Activated naive CD4-positive, alpha-beta T cell treated with anti-CD3 and anti-CD28 coated beads for 36 hours (primary cell): ENCODE measurements at regions not wholly inside any gene's neighbourhood (a gene's known extent, or its start where the extent isn't known, plus 50 kb on each side); places are given as distances from the start of the nearest gene placed in this dataset.

Experiments
- CTCF ChIA-PET: fragments of 350-600 bp; sonication (Branson Sonifier 250); formaldehyde crosslinking; loops from one replicate; lab custom pipeline; 2021; ENCODE audit warnings: antibody characterized with exemption; lab: Charles Lee
- DNase-seq: peaks from one replicate; pipeline ENCODE4 v3.0.0-alpha.2; 2020
- H3K27ac Mint-ChIP-seq: one replicate; pipeline ENCODE4 v1.8.0; 2021; ENCODE audit warnings: mild to moderate bottlenecking, mixed read lengths
- H3K27me3 Mint-ChIP-seq: one replicate; pipeline ENCODE4 v1.8.0; 2021; ENCODE audit warnings: low read depth, mixed read lengths
- H3K36me3 Mint-ChIP-seq: one replicate; pipeline ENCODE4 v1.8.0; 2021; ENCODE audit warnings: low read depth, mixed read lengths
- H3K4me1 Mint-ChIP-seq: one replicate; pipeline ENCODE4 v1.8.0; 2021; ENCODE audit warnings: low read depth, mixed read lengths
- H3K4me3 Mint-ChIP-seq: one replicate; pipeline ENCODE4 v1.8.0; 2021; ENCODE audit warnings: mild to moderate bottlenecking, moderate library complexity, mixed read lengths
- H3K9me3 Mint-ChIP-seq: one replicate; pipeline ENCODE4 v1.8.0; 2021; ENCODE audit warnings: mixed read lengths
- intact Hi-C: fragments of 100-400 bp; cut with micrococcal nuclease; formaldehyde crosslinking; loops from one replicate; pipeline ENCODE4 v1.15.1; 2023

- H3K9me3 Mint-ChIP-seq, result no peaks in the 10 kb centered on the region
- CTCF ChIA-PET, result no interaction called here
- H3K27ac Mint-ChIP-seq, result no peak overlapping the region
- no peaks in the 10 kb centered on the region for H3K4me1 Mint-ChIP-seq
- H3K27me3 Mint-ChIP-seq, result no peaks in the 10 kb centered on the region
- no peaks in the 10 kb centered on the region for H3K36me3 Mint-ChIP-seq
- no peak overlapping the region for H3K4me3 Mint-ChIP-seq
- intact Hi-C loops, result no loop called here
- no peak for DNase-seq
Observed at GRCh38 chr19:28933039-28933438, 279.9 kb downstream of the UQCRFS1 start.

GRCh38 chr19:28932446-28932845 is 280.5 kb downstream of the UQCRFS1 start:
- Mint-ChIP-seq H3K4me1 (no peaks in the 10 kb centered on the region), H3K27ac (no peak overlapping the region), H3K27me3 (no peaks in the 10 kb centered on the region), H3K4me3 (no peak overlapping the region), H3K36me3 (no peaks in the 10 kb centered on the region), H3K9me3 (no peaks in the 10 kb centered on the region)
- DNase-seq, result no peak
- CTCF ChIA-PET, result no interaction called here
- intact Hi-C loops, result no loop called here

- H3K36me3 Mint-ChIP-seq, result no peaks in the 10 kb centered on the region
- CTCF ChIA-PET, result no interaction called here
- H3K27ac Mint-ChIP-seq, result no peak overlapping the region
- H3K9me3 Mint-ChIP-seq, result peaks cover 2% of the 10 kb centered on the region
- no peaks in the 10 kb centered on the region for H3K27me3 Mint-ChIP-seq
- H3K4me3 Mint-ChIP-seq, result no peak overlapping the region
- intact Hi-C loops, result no loop called here
- DNase-seq, result no peak
- no peaks in the 10 kb centered on the region for H3K4me1 Mint-ChIP-seq
Observed at GRCh38 chr19:28929006-28929405, 283.9 kb downstream of the UQCRFS1 start.

- CTCF ChIA-PET, result no interaction called here
- intact Hi-C loops, result no loop called here
- peaks cover 2% of the 10 kb centered on the region for H3K9me3 Mint-ChIP-seq
- H3K4me3 Mint-ChIP-seq, result no peak overlapping the region
- H3K27ac Mint-ChIP-seq, result no peak overlapping the region
- DNase-seq, result no peak
- no peaks in the 10 kb centered on the region for H3K27me3 Mint-ChIP-seq
- H3K4me1 Mint-ChIP-seq, result no peaks in the 10 kb centered on the region
- no peaks in the 10 kb centered on the region for H3K36me3 Mint-ChIP-seq
Observed at GRCh38 chr19:28927456-28927855, 285.5 kb downstream of the UQCRFS1 start.

- CTCF ChIA-PET, result no interaction called here
- Mint-ChIP-seq H3K27ac (no peak overlapping the region), H3K4me1 (no peaks in the 10 kb centered on the region), H3K36me3 (no peaks in the 10 kb centered on the region), H3K27me3 (peaks cover 6% of the 10 kb centered on the region), H3K4me3 (no peak overlapping the region), H3K9me3 (peaks cover 2% of the 10 kb centered on the region)
- no peak for DNase-seq
- intact Hi-C loops, result no loop called here
Observed at GRCh38 chr19:28920269-28921066, 292.5 kb downstream of the UQCRFS1 start.

- H3K36me3 Mint-ChIP-seq, result no peaks in the 10 kb centered on the region
- H3K27me3 Mint-ChIP-seq, result peaks cover 6% of the 10 kb centered on the region
- no peak for DNase-seq
- no peaks in the 10 kb centered on the region for H3K4me1 Mint-ChIP-seq
- intact Hi-C loops, result no loop called here
- CTCF ChIA-PET, result no interaction called here
- no peaks in the 10 kb centered on the region for H3K9me3 Mint-ChIP-seq
- no peak overlapping the region for H3K27ac Mint-ChIP-seq
- H3K4me3 Mint-ChIP-seq, result no peak overlapping the region
Observed at GRCh38 chr19:28917621-28918020, 295.3 kb downstream of the UQCRFS1 start.

GRCh38 chr19:28915737-28916460 is 297.1 kb downstream of the UQCRFS1 start:
- no peak overlapping the region for H3K4me3 Mint-ChIP-seq
- no peak for DNase-seq
- no peaks in the 10 kb centered on the region for H3K36me3 Mint-ChIP-seq
- peaks cover 3% of the 10 kb centered on the region for H3K9me3 Mint-ChIP-seq
- H3K27me3 Mint-ChIP-seq, result peaks cover 8% of the 10 kb centered on the region
- H3K27ac Mint-ChIP-seq, result no peak overlapping the region
- H3K4me1 Mint-ChIP-seq, result no peaks in the 10 kb centered on the region
- CTCF ChIA-PET, result no interaction called here
- intact Hi-C loops, result no loop called here

GRCh38 chr19:28915202-28915601 is 297.7 kb downstream of the UQCRFS1 start:
- no peak for DNase-seq
- H3K4me3 Mint-ChIP-seq, result no peak overlapping the region
- no peaks in the 10 kb centered on the region for H3K36me3 Mint-ChIP-seq
- no peak overlapping the region for H3K27ac Mint-ChIP-seq
- H3K4me1 Mint-ChIP-seq, result no peaks in the 10 kb centered on the region
- peaks cover 6% of the 10 kb centered on the region for H3K27me3 Mint-ChIP-seq
- peaks cover 3% of the 10 kb centered on the region for H3K9me3 Mint-ChIP-seq
- intact Hi-C loops, result no loop called here
- CTCF ChIA-PET, result no interaction called here

- CTCF ChIA-PET, result no interaction called here
- Mint-ChIP-seq H3K4me3 (no peak overlapping the region), H3K27me3 (peaks cover 6% of the 10 kb centered on the region), H3K9me3 (peaks cover 3% of the 10 kb centered on the region), H3K4me1 (no peaks in the 10 kb centered on the region), H3K27ac (no peak overlapping the region), H3K36me3 (no peaks in the 10 kb centered on the region)
- DNase-seq, result no peak
- intact Hi-C loops, result no loop called here
Observed at GRCh38 chr19:28914173-28914572, 298.8 kb downstream of the UQCRFS1 start.

- intact Hi-C loops, result no loop called here
- no peaks in the 10 kb centered on the region for H3K4me1 Mint-ChIP-seq
- H3K27ac Mint-ChIP-seq, result no peak overlapping the region
- no peaks in the 10 kb centered on the region for H3K36me3 Mint-ChIP-seq
- H3K4me3 Mint-ChIP-seq, result no peak overlapping the region
- H3K9me3 Mint-ChIP-seq, result peaks cover 3% of the 10 kb centered on the region
- DNase-seq, result no peak
- peaks cover 6% of the 10 kb centered on the region for H3K27me3 Mint-ChIP-seq
- CTCF ChIA-PET, result no interaction called here
Observed at GRCh38 chr19:28913626-28914025, 299.3 kb downstream of the UQCRFS1 start.

- CTCF ChIA-PET, result no interaction called here
- Mint-ChIP-seq H3K9me3 (peaks cover 3% of the 10 kb centered on the region), H3K4me3 (no peak overlapping the region), H3K27me3 (peaks cover 6% of the 10 kb centered on the region), H3K4me1 (no peaks in the 10 kb centered on the region), H3K36me3 (no peaks in the 10 kb centered on the region), H3K27ac (no peak overlapping the region)
- DNase-seq, result no peak
- intact Hi-C loops, result no loop called here
Observed at GRCh38 chr19:28908941-28909340, 304.0 kb downstream of the UQCRFS1 start.

GRCh38 chr19:28907534-28907933 is 305.4 kb downstream of the UQCRFS1 start:
- CTCF ChIA-PET, result no interaction called here
- H3K36me3 Mint-ChIP-seq, result no peaks in the 10 kb centered on the region
- peaks cover 3% of the 10 kb centered on the region for H3K9me3 Mint-ChIP-seq
- H3K27ac Mint-ChIP-seq, result no peak overlapping the region
- no peak overlapping the region for H3K4me3 Mint-ChIP-seq
- intact Hi-C loops, result no loop called here
- H3K4me1 Mint-ChIP-seq, result no peaks in the 10 kb centered on the region
- DNase-seq, result no peak
- H3K27me3 Mint-ChIP-seq, result peaks cover 6% of the 10 kb centered on the region

GRCh38 chr19:28905996-28906395 is 307.0 kb downstream of the UQCRFS1 start:
- intact Hi-C loops, result no loop called here
- Mint-ChIP-seq H3K36me3 (no peaks in the 10 kb centered on the region), H3K4me3 (no peak overlapping the region), H3K27ac (no peak overlapping the region), H3K27me3 (no peaks in the 10 kb centered on the region), H3K9me3 (no peaks in the 10 kb centered on the region), H3K4me1 (no peaks in the 10 kb centered on the region)
- DNase-seq, result no peak
- CTCF ChIA-PET, result no interaction called here
